Activated naive CD4-positive, alpha-beta T cell treated with anti-CD3 and anti-CD28 coated beads, Interleukin-2, amount 50 U/mL, for 24 hours (primary cell): ENCODE measurements at regions not wholly inside any gene's neighbourhood (a gene's known extent, or its start where the extent isn't known, plus 50 kb on each side); places are given as distances from the start of the nearest gene placed in this dataset.

Experiments
- H3K27ac Mint-ChIP-seq: one replicate; pipeline ENCODE4 v1.8.0; 2021; ENCODE audit warnings: mild to moderate bottlenecking, mixed read lengths
- H3K27me3 Mint-ChIP-seq: one replicate; pipeline ENCODE4 v1.8.0; 2021; ENCODE audit warnings: mixed read lengths
- H3K36me3 Mint-ChIP-seq: one replicate; pipeline ENCODE4 v1.8.0; 2021; ENCODE audit warnings: mixed read lengths
- H3K4me1 Mint-ChIP-seq: one replicate; pipeline ENCODE4 v1.8.0; 2021; ENCODE audit warnings: mixed read lengths
- H3K4me3 Mint-ChIP-seq: one replicate; pipeline ENCODE4 v1.8.0; 2021; ENCODE audit warnings: mild to moderate bottlenecking, mixed read lengths
- H3K9me3 Mint-ChIP-seq: one replicate; pipeline ENCODE4 v1.8.0; 2021; ENCODE audit warnings: mixed read lengths

GRCh38 chr2:67346718-67347407 is 50.3 kb upstream of the ETAA1 start:
- H3K36me3 Mint-ChIP-seq: no peaks in the 10 kb centered on the region
- no peak overlapping the region for H3K4me3 Mint-ChIP-seq
- peaks cover 6% of the 10 kb centered on the region for H3K27me3 Mint-ChIP-seq
- no peak overlapping the region for H3K27ac Mint-ChIP-seq
- no peaks in the 10 kb centered on the region for H3K9me3 Mint-ChIP-seq
- H3K4me1 Mint-ChIP-seq: no peaks in the 10 kb centered on the region
